ENCODE measurements at regions not wholly inside any gene's neighbourhood (a gene's known extent, or its start where the extent isn't known, plus 50 kb on each side); places are given as distances from the start of the nearest gene placed in this dataset.
A peak's percentile ranks its signal among the peaks of the same experiment; 100 is the strongest.

- 81 to 92% methylated on average over 1 of the region's 1 CpG for WGBS, 2 donors
- TF ChIP-seq CTCF (IDR thresholded peaks at IDR 0.05), result no peak
- TF ChIP-seq POLR2A (IDR thresholded peaks at IDR 0.05), result no peak
- ATAC-seq (no peak), DNase-seq (no peak)
- no peak overlapping the region for H3K27ac ChIP-seq
- intact Hi-C loops (cut with DNase I), result no loop called here
- no peaks in the 10 kb centered on the region for H3K36me3 ChIP-seq (replicated peaks in 1 of 2; ENCODE audit: insufficient read depth in 1 of 2, low read depth in 2 of 2)
- H3K4me3 ChIP-seq, result no peak overlapping the region
- no peaks in the 10 kb centered on the region for H3K9me3 ChIP-seq
- no peaks in the 10 kb centered on the region for H3K4me1 ChIP-seq
- H3K27me3 ChIP-seq, result no peaks in the 10 kb centered on the region
These were observed 891.9 kb upstream of the CADM2 start for GRCh38 chr3:84066915-84067314.

GRCh38 chr3:84073664-84074063 lies 885.1 kb upstream of the CADM2 start:
- WGBS, 2 donors, result 60 to 71% methylated on average over 4 of the region's 4 CpGs
- intact Hi-C loops (cut with DNase I), result no loop called here
- H3K36me3 ChIP-seq (replicated peaks in 1 of 2; ENCODE audit: insufficient read depth in 1 of 2, low read depth in 2 of 2), result no peaks in the 10 kb centered on the region
- no peak for TF ChIP-seq POLR2A (IDR thresholded peaks at IDR 0.05)
- TF ChIP-seq CTCF (IDR thresholded peaks at IDR 0.05), result no peak
- DNase-seq (no peak), ATAC-seq (no peak)
- no peaks in the 10 kb centered on the region for H3K9me3 ChIP-seq
- H3K27ac ChIP-seq, result no peak overlapping the region
- no peak overlapping the region for H3K4me3 ChIP-seq
- no peaks in the 10 kb centered on the region for H3K4me1 ChIP-seq
- no peaks in the 10 kb centered on the region for H3K27me3 ChIP-seq

GRCh38 chr3:84074767-84075166 lies 884.0 kb upstream of the CADM2 start:
- Histone ChIP-seq H3K4me1 (no peaks in the 10 kb centered on the region), H3K36me3 (replicated peaks in 1 of 2; ENCODE audit: insufficient read depth in 1 of 2, low read depth in 2 of 2) (no peaks in the 10 kb centered on the region), H3K4me3 (no peak overlapping the region), H3K27me3 (no peaks in the 10 kb centered on the region), H3K9me3 (no peaks in the 10 kb centered on the region), H3K27ac (peak overlapping the region in 1 of 4 donors; percentile 1)
- TF ChIP-seq POLR2A (IDR thresholded peaks at IDR 0.05) (no peak), CTCF (IDR thresholded peaks at IDR 0.05) (no peak)
- DNase-seq, result no peak
- no peak for ATAC-seq
- 48 to 51% methylated on average over 2 of the region's 2 CpGs for WGBS, 2 donors
- intact Hi-C loops (cut with DNase I), result no loop called here

- no peaks in the 10 kb centered on the region for H3K27me3 ChIP-seq
- H3K4me1 ChIP-seq, result no peaks in the 10 kb centered on the region
- H3K36me3 ChIP-seq (replicated peaks in 1 of 2; ENCODE audit: insufficient read depth in 1 of 2, low read depth in 2 of 2), result no peaks in the 10 kb centered on the region
- H3K27ac ChIP-seq, result no peak overlapping the region
- H3K9me3 ChIP-seq, result no peaks in the 10 kb centered on the region
- 51 to 52% methylated on average over 3 of the region's 3 CpGs for WGBS, 2 donors
- DNase-seq, result no peak
- ATAC-seq, result no peak
- intact Hi-C loops (cut with DNase I), result no loop called here
- TF ChIP-seq CTCF (IDR thresholded peaks at IDR 0.05) (no peak), POLR2A (IDR thresholded peaks at IDR 0.05) (no peak)
- no peak overlapping the region for H3K4me3 ChIP-seq
These were observed 881.3 kb upstream of the CADM2 start for GRCh38 chr3:84077479-84077878.

GRCh38 chr3:84082726-84083125 lies 876.1 kb upstream of the CADM2 start:
- Histone ChIP-seq H3K27ac (no peak overlapping the region), H3K9me3 (peaks cover 0 to 6% (median 0%) of the 10 kb centered on the region in 3 donors), H3K36me3 (replicated peaks in 1 of 2; ENCODE audit: insufficient read depth in 1 of 2, low read depth in 2 of 2) (no peaks in the 10 kb centered on the region), H3K4me3 (no peak overlapping the region), H3K4me1 (no peaks in the 10 kb centered on the region), H3K27me3 (no peaks in the 10 kb centered on the region)
- ATAC-seq (no peak), DNase-seq (no peak)
- 58 to 59% methylated on average over 1 of the region's 1 CpG for WGBS, 2 donors
- TF ChIP-seq POLR2A (IDR thresholded peaks at IDR 0.05), result no peak
- TF ChIP-seq CTCF (IDR thresholded peaks at IDR 0.05), result no peak
- intact Hi-C loops (cut with DNase I), result no loop called here

Data from body of pancreas (tissue), 4 donors.